Activated T-cell treated with anti-CD3 and anti-CD28 coated beads, Interleukin-2, amount 50 U/mL, for 4 hours (primary cell): ENCODE measurements at regions not wholly inside any gene's neighbourhood (a gene's known extent, or its start where the extent isn't known, plus 50 kb on each side); places are given as distances from the start of the nearest gene placed in this dataset.
"Not testable (repeated sequence)": the region's sequence is repeated elsewhere in the genome, so short reads cannot be mapped to it uniquely, and the experiment has no call there.

ENCODE experiments used
- ATAC-seq, 2 donors: fragments of 200-7000 bp; cut with Tn5 transposase; one replicate each; pipeline ENCODE4 v1.10.0; 2021
- DNase-seq: peaks from one replicate; pipeline ENCODE4 v3.0.0-alpha.2; 2020
- H3K27me3 Mint-ChIP-seq: one replicate; pipeline ENCODE4 v1.8.0; 2021; ENCODE audit warnings: low read depth, mixed read lengths
- H3K36me3 Mint-ChIP-seq: one replicate; pipeline ENCODE4 v1.8.0; 2022; ENCODE audit warnings: mixed read lengths; ENCODE audit not compliant: insufficient read depth
- H3K4me1 Mint-ChIP-seq: one replicate; pipeline ENCODE4 v1.8.0; 2021; ENCODE audit warnings: low read depth, mixed read lengths
- H3K4me3 Mint-ChIP-seq: one replicate; pipeline ENCODE4 v1.8.0; 2021; ENCODE audit warnings: mild to moderate bottlenecking, moderate library complexity, mixed read lengths
- H3K9me3 Mint-ChIP-seq: one replicate; pipeline ENCODE4 v1.8.0; 2021; ENCODE audit warnings: mixed read lengths

- ATAC-seq, result no peak
- H3K27me3 Mint-ChIP-seq, result no peaks in the 10 kb centered on the region
- H3K9me3 Mint-ChIP-seq, result peaks cover 12% of the 10 kb centered on the region
- H3K4me1 Mint-ChIP-seq, result no peaks in the 10 kb centered on the region
- no peaks in the 10 kb centered on the region for H3K36me3 Mint-ChIP-seq
- DNase-seq, result no peak
- no peak overlapping the region for H3K4me3 Mint-ChIP-seq
Observed at GRCh38 chr1:191788551-191788950, 369.7 kb upstream of the RGS18 start.

- ATAC-seq (no peak), DNase-seq (no peak)
- Mint-ChIP-seq H3K4me3 (no peak overlapping the region), H3K27me3 (no peaks in the 10 kb centered on the region), H3K9me3 (peaks cover 1% of the 10 kb centered on the region), H3K36me3 (no peaks in the 10 kb centered on the region), H3K4me1 (no peaks in the 10 kb centered on the region)
Observed at GRCh38 chr1:191798178-191798577, 360.1 kb upstream of the RGS18 start.

GRCh38 chr1:191804311-191804710 lies 354.0 kb upstream of the RGS18 start:
- Mint-ChIP-seq H3K4me1 (no peaks in the 10 kb centered on the region), H3K9me3 (peaks cover 3% of the 10 kb centered on the region), H3K4me3 (no peak overlapping the region), H3K36me3 (no peaks in the 10 kb centered on the region), H3K27me3 (no peaks in the 10 kb centered on the region)
- no peak for ATAC-seq
- no peak for DNase-seq

- not testable (repeated sequence) for ATAC-seq, H3K4me1 Mint-ChIP-seq, H3K36me3 Mint-ChIP-seq, DNase-seq, H3K27me3 Mint-ChIP-seq, H3K4me3 Mint-ChIP-seq
- peaks cover 14% of the 10 kb centered on the region for H3K9me3 Mint-ChIP-seq
Observed at GRCh38 chr1:191813593-191813992, 344.7 kb upstream of the RGS18 start.

- DNase-seq (no peak), ATAC-seq (no peak)
- no peak overlapping the region for H3K4me3 Mint-ChIP-seq
- peaks cover 16% of the 10 kb centered on the region for H3K9me3 Mint-ChIP-seq
- H3K27me3 Mint-ChIP-seq, result no peaks in the 10 kb centered on the region
- no peaks in the 10 kb centered on the region for H3K4me1 Mint-ChIP-seq
- no peaks in the 10 kb centered on the region for H3K36me3 Mint-ChIP-seq
Observed at GRCh38 chr1:191818198-191818597, 340.1 kb upstream of the RGS18 start.

GRCh38 chr1:191831572-191831971 lies 326.7 kb upstream of the RGS18 start:
- H3K4me3 Mint-ChIP-seq, result no peak overlapping the region
- H3K4me1 Mint-ChIP-seq, result no peaks in the 10 kb centered on the region
- no peak for ATAC-seq
- H3K27me3 Mint-ChIP-seq, result no peaks in the 10 kb centered on the region
- DNase-seq, result no peak
- peaks cover 8% of the 10 kb centered on the region for H3K9me3 Mint-ChIP-seq
- no peaks in the 10 kb centered on the region for H3K36me3 Mint-ChIP-seq

- no peak for ATAC-seq
- no peaks in the 10 kb centered on the region for H3K36me3 Mint-ChIP-seq
- no peak overlapping the region for H3K4me3 Mint-ChIP-seq
- H3K9me3 Mint-ChIP-seq, result peaks cover 3% of the 10 kb centered on the region
- H3K27me3 Mint-ChIP-seq, result no peaks in the 10 kb centered on the region
- H3K4me1 Mint-ChIP-seq, result no peaks in the 10 kb centered on the region
- DNase-seq, result no peak
Observed at GRCh38 chr1:191839891-191840290, 318.4 kb upstream of the RGS18 start.

- ATAC-seq (no peak), DNase-seq (no peak)
- no peaks in the 10 kb centered on the region for H3K36me3 Mint-ChIP-seq
- no peaks in the 10 kb centered on the region for H3K4me1 Mint-ChIP-seq
- H3K4me3 Mint-ChIP-seq, result no peak overlapping the region
- H3K27me3 Mint-ChIP-seq, result no peaks in the 10 kb centered on the region
- no peaks in the 10 kb centered on the region for H3K9me3 Mint-ChIP-seq
Observed at GRCh38 chr1:191851799-191852595, 306.3 kb upstream of the RGS18 start.

- no peaks in the 10 kb centered on the region for H3K9me3 Mint-ChIP-seq
- H3K27me3 Mint-ChIP-seq, result no peaks in the 10 kb centered on the region
- no peaks in the 10 kb centered on the region for H3K36me3 Mint-ChIP-seq
- ATAC-seq (no peak), DNase-seq (no peak)
- H3K4me1 Mint-ChIP-seq, result no peaks in the 10 kb centered on the region
- no peak overlapping the region for H3K4me3 Mint-ChIP-seq
Observed at GRCh38 chr1:191852907-191853306, 305.4 kb upstream of the RGS18 start.

GRCh38 chr1:191857600-191857999 lies 300.7 kb upstream of the RGS18 start:
- DNase-seq (no peak), ATAC-seq (no peak)
- Mint-ChIP-seq H3K4me1 (no peaks in the 10 kb centered on the region), H3K4me3 (no peak overlapping the region), H3K27me3 (no peaks in the 10 kb centered on the region), H3K36me3 (no peaks in the 10 kb centered on the region), H3K9me3 (peaks cover 10% of the 10 kb centered on the region)

GRCh38 chr1:191865479-191865878 lies 292.8 kb upstream of the RGS18 start:
- DNase-seq, result no peak
- H3K4me3 Mint-ChIP-seq, result no peak overlapping the region
- H3K36me3 Mint-ChIP-seq, result no peaks in the 10 kb centered on the region
- no peaks in the 10 kb centered on the region for H3K4me1 Mint-ChIP-seq
- peaks cover 25% of the 10 kb centered on the region for H3K9me3 Mint-ChIP-seq
- H3K27me3 Mint-ChIP-seq, result no peaks in the 10 kb centered on the region
- ATAC-seq, result no peak

- Mint-ChIP-seq H3K4me3 (no peak overlapping the region), H3K36me3 (no peaks in the 10 kb centered on the region), H3K9me3 (peaks cover 25% of the 10 kb centered on the region), H3K27me3 (no peaks in the 10 kb centered on the region), H3K4me1 (no peaks in the 10 kb centered on the region)
- DNase-seq (no peak), ATAC-seq (no peak)
Observed at GRCh38 chr1:191866155-191866554, 292.1 kb upstream of the RGS18 start.

- DNase-seq (no peak), ATAC-seq (no peak)
- H3K36me3 Mint-ChIP-seq, result no peaks in the 10 kb centered on the region
- H3K9me3 Mint-ChIP-seq, result peaks cover 5% of the 10 kb centered on the region
- H3K27me3 Mint-ChIP-seq, result no peaks in the 10 kb centered on the region
- H3K4me3 Mint-ChIP-seq, result no peak overlapping the region
- no peaks in the 10 kb centered on the region for H3K4me1 Mint-ChIP-seq
Observed at GRCh38 chr1:191869790-191870312, 288.4 kb upstream of the RGS18 start.

GRCh38 chr1:191870490-191870889 lies 287.8 kb upstream of the RGS18 start:
- H3K27me3 Mint-ChIP-seq, result no peaks in the 10 kb centered on the region
- H3K4me3 Mint-ChIP-seq, result no peak overlapping the region
- no peaks in the 10 kb centered on the region for H3K4me1 Mint-ChIP-seq
- peaks cover 5% of the 10 kb centered on the region for H3K9me3 Mint-ChIP-seq
- no peaks in the 10 kb centered on the region for H3K36me3 Mint-ChIP-seq
- ATAC-seq (no peak), DNase-seq (no peak)

GRCh38 chr1:191875994-191876393 lies 282.3 kb upstream of the RGS18 start:
- Mint-ChIP-seq H3K4me1 (no peaks in the 10 kb centered on the region), H3K4me3 (no peak overlapping the region), H3K27me3 (no peaks in the 10 kb centered on the region), H3K9me3 (no peaks in the 10 kb centered on the region), H3K36me3 (no peaks in the 10 kb centered on the region)
- DNase-seq, result no peak
- ATAC-seq, result no peak
